HG02973 (cell line): ENCODE measurements at regions not wholly inside any gene's neighbourhood (a gene's known extent, or its start where the extent isn't known, plus 50 kb on each side); places are given as distances from the start of the nearest gene placed in this dataset.
"Not testable (repeated sequence)": the region's sequence is repeated elsewhere in the genome, so short reads cannot be mapped to it uniquely, and the experiment has no call there.

Source experiments
- ATAC-seq: cut with Tn5 transposase; IDR thresholded peaks from one replicate; pipeline ENCODE4 v1.9.1; 2021; ENCODE audit warnings: moderate library complexity; ENCODE audit not compliant: unreplicated experiment

DNA sequence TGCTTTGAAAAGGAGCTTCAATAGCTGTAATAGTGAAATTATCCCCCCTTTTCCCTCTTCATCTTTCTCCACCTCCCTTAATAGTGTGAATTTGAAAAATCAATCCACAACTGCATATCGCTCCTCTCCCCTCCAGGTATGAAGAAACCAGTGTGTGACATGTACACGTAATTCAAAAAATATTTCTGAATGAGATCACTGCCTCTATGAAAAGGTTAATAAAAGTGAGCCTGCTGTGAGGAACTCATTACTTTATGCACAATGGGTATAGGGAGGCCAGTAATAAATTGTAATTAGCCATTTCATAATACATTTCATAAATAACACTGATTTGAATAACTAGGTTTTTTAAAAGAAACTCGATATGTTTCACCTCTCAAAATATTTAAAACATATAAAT is 209.0 kb upstream of the KYNU start:
- ATAC-seq = no peak

DNA sequence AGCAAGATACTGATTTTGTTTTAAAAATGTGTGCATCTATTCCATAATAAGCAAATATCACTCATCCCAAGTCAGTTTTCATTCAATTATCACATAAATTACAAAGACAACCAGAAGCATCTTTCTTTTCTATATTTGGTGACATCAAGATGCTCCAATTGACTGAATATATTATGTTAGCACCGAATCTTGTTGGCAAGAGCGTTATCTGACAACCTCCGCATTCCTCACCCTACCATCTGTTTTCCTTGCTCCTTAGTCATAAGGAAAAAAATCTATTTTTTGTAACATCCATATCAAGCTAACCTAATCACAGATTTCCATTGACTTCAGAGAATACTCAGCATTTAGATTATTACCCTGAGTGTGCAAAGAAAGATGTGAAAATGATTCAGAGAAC is 212.2 kb upstream of the KYNU start:
- no peak for ATAC-seq

DNA sequence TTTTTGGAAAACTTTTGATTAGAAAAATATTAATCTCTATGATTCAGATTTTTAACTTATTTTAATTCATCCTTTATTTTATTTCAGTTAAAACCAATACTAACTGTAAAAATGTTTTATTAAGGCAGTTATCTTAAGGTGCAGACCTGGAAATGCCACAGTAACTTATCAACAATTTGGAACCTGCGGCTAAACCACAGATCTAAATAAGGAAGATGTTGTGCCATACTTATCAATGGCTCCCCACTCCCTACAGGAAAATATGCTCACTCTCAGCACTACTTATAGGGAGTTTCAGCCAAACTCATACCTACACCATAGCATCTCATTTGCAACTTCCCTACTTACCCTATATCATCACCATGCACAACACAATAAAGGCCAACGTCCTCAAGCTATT is 226.9 kb upstream of the KYNU start:
- no peak for ATAC-seq

DNA sequence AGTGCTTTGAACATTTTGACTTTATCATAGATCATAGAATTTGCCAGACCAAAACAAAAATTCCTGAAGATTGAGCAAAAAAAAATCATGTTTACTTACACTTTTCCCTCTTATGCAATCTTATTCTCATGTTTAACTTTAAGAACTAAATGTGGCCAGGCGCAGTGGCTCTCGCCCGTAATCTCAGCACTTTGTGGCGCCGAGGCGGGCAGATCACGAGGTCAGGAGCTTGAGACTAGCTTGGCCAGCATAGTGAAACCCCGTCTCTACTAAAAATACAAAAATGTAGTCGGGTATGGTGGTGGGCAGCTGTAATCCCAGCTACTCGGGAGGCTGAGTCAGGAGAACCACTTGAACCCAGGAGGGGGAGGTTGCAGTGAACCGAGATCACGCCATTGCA is 227.9 kb upstream of the KYNU start:
- no peak for ATAC-seq

DNA sequence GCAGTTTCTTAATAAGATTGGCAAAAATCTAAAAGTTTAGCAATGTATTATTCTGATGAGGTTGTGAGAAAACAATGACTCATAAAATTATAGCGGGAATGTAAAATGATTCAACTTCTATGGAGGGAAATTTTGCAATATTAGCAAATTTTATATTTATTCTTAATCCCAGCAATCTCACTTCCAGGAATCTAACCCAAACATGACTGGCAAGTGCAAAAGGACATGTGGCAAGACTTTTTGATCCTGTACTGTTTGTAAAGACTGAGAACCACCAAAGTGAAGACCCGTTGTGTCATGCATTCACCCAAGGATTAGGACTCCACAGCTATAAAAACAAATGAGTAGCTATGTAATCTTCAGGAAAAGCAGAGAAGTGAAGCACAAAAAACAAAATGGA is 234.8 kb upstream of the KYNU start:
- no peak for ATAC-seq

DNA sequence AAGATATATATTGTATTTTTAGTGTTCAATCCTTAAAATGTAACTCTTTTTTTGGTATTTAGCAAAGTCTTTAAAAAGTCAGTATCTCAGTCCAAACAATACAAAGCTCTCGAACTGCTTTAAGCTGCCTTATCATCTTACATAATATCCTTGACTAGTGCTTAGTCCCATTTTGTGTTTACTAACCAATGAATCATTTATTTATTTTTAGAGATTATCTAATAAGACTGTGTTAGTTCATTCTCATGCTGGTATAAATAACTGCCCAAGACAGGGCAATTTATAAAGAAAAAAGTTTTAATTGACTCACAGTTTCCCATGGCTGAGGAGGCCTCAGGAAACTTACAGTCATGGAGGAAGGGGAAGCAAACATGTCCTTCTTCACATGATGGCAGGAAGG is 248.3 kb upstream of the KYNU start:
- ATAC-seq = no peak

DNA sequence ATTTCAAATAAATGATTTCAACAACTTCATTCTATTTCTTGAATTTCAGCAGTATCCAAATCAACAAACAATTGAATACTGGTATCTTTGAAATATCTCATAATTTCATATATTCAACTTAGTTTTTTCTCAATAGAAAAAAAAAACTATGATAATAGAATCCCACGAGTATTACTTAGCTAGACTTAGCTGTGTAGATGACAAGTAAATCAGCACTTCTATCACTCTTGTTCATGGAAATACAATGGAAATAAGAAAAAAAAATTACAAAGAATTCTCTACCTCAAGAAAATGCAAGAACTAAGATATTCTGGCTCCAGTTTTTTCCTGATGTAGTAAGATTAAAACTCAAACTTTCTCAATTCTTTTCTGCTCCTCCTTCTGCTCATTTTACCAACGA is 256.2 kb upstream of the KYNU start:
- no peak for ATAC-seq

DNA sequence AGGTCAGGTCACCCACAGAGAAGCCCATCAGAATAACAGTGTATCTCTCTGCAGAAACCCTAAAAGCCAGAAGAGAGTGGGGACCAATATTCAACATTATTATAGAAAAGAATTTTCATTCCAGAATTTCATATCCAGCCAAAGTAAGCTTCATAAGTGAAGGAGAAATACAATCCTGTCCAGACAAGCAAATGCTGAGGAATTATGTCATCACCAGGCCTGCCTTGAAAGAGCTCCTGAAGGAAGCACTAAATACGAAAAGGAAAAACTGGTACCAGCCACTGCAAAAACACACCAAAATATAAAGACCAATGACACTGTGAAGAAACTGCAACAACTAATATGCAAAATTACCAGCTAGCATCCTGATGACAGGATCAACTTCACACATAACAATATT is 260.0 kb upstream of the KYNU start:
- no peak for ATAC-seq

DNA sequence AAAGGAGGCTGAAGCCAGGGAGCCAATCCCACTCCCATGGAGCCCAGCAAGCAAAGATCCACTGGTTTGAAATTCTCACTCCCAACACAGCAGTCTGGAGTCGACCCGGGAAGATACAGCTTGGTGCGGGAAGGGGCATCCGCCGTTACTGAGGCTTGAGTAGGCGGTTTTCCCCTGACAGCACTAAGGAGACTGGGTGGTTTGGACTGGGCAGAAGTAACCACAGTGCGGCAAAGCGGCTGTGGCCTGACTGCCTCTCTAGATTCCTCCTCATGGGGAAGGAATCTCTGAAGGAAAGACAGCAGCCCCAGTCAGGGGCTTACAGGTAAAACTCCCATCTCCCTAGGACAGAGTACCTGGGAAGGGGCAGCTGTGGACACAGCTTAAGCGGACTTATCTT is 261.6 kb upstream of the KYNU start:
- no peak for ATAC-seq

DNA sequence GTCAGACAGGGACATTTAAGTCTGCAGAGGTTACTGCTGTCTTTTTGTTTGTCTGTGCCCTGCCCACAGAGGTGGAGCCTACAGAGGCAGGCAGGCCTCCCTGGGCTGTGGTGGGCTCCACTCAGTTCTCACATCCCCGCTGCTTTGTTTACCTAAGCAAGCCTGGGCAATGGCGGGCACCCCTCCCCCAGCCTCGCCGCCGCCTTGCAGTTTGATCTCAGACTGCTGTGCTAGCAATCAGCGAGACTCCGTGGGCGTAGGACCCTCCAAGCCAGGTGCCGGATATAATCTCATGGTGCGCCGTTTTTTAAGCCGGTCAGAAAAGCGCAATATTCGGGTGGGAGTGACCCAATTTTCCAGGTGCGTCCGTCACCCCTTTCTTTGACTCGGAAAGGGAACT is 264.3 kb upstream of the KYNU start:
- ATAC-seq = not testable (repeated sequence)

DNA sequence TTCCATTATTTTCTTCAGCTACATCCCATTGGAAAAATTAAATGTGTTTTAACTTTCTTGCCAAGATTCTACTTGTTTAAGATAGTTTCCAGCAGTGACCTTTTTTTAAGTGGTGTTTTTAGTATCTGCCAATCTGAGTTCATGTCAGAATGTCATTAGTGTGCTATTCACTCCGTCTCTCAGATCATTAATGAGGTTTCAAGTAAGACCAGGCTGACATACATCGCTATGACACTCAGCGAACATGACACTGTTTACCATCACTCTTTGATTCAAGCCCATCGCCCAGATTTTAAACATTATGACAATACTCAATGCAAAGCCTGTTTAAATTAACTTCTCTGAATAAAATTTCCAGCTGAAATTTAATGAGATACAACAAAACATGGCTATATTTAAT is 272.0 kb upstream of the KYNU start:
- ATAC-seq = no peak

DNA sequence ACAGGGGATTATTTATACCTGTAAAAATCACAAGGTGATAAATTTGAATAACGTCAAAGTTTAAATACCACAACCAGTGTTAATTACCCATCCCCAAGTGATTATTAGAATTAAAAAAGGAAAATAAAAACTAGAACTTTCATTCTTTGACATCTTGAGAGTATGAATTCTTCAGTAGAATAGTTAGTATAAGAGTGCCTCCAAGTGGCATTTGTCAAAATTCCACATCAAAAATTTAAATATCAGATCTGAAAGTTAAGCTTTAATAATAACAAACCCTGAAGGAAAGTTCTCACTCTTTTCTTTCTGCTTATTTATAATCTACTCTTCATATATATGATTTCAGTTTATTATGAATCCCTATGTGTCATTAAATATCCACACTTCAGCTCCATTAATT is 273.7 kb upstream of the KYNU start:
- no peak for ATAC-seq

DNA sequence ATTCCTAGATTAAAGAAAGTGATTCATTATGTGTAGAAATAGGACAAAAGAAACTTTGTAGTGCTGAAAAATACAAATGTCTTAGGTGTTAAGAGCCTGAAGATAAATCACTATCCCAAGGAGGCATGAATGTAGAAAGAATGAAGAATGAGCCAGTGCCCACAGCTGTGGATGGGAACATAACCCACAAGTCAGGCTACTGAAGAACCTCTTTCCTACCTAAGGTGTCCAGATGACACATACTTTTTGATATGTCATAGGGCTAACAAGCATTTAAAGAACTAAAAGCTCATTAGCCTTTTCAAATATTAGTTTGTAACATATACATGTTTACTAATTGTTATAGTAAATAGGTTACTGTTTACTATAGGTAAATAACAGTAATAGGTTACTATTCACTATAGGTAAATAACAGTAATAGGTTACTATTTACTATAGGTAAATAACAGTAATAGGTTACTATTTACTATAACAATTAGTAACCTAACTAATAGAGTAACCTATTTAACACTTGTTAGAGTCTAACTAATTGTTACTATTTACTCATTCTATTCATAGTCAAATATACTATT is 275.0 kb upstream of the KYNU start:
- ATAC-seq = no peak

DNA sequence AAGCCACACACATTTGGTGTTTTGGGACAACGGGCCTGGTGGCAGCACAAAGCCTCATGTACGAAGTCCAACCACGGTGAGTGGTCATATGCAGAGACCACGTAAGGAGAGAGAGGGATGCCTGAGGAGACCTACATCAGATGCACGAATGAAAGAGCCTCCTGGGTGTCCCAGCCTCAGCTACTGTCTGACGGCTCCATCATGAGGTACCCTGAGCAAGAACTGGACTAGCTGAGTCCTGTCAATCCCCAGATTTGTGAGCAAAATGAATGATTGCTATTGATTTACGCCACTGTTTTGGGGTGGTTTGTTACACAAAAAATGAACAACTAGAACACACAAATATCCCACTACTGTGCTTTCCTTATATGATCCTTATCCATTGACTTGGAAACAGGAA is 275.7 kb upstream of the KYNU start:
- no peak for ATAC-seq

DNA sequence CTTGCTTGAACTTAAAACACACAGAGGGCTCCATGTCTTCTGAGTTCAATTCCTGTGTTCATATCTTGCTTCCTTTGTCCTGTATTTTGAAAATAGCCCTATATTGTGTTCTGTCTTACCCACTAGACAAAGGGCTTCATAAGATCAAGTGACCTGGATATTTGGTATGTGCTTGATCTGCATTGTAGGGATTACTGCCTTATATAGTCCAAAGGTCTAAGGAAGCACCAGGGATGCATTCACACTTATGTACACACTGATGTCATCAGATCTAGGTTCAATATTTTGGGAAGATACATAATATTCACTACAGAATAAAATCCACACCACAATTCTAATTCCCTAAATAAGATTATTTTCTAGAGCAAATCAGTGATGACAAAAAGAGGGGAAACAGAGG is 278.0 kb upstream of the KYNU start:
- ATAC-seq = no peak

DNA sequence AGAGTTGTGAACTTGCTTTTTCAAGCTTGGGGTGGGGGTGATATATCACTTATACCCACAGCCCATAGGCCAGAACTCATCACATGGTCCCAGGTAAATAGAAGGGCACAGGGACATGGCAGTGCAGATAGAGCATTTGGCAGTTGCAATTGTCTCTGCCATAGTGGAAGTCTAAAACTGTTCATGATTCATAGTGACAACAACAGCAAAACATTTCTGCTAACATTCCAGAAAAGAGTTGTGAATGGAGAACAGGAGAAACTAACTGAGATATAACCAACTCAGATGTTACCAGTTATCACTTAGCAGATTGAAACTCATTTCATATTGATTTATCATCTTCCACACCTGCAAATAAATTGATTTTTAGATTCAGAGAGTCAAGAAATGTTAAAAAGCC is 278.6 kb upstream of the KYNU start:
- no peak for ATAC-seq

DNA sequence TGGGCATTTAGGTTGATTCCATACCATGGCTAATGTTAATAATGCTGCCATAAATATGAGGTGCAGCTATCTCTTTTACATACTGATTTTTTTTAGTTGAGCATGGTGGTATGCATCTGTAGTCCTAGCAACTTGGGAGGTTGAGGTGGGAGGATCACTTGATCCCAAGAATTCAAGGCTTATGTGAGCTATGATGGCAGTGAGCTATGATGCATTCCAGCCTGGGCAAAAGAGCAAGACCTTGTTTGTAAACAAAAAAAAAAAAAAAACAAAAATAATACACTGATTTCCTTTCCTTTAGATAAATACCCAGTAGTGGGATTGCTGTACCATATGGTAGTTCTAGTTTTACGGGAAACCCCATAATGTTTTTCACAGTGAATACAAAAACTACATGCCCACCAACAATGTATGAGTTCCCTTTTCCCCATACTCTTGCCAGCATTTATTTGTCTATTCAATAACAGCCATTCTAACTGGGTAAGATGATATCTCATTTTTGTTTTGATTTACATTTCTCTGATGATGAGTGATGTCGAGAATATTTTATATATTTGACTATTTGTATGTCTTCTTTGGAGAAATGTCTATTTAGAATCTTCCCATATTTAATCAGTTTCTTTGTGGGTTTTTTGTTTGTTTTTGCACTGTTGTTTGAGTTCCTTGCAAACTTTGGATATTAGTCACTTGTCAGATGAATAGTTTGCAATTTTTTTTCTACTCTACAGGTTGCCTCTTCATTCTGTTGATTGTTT is 281.0 kb upstream of the KYNU start:
- no peak for ATAC-seq

DNA sequence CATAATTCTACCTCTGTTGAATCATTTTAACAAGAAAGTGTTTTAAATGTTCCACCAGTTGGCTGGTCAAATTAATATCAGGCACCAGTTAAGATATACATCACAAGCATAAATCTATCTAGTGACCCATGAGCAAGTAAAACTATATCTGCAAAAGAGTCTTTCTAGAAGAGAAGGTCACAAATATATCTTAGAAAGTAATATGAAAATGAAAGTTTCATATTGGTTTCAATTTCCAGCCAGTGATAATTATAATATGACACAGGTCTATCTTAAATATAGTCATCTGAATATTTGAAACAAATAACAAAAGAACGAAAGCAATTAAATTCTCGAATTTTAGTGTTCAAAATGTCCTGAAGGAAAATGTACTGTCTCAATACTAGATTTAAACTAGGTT is 282.5 kb upstream of the KYNU start:
- ATAC-seq = no peak

DNA sequence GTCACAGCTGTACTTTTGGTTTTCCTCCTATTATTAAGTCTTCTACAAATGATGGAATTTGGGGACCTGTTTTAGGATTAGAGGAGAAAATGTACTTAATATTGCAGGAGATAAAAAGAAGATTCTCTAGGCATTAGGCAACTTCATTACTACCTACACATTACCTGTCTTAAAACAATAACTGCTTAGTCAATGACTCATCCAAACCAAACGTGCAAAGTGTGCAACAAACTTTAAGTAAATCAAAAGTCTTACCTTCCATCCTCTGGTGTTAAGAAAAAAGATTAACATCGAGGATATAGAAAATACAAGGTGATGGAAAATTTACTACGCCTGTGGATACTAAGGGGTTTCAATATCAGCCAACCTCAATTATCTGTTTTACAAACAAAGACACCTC is 285.3 kb upstream of the KYNU start:
- ATAC-seq = no peak

DNA sequence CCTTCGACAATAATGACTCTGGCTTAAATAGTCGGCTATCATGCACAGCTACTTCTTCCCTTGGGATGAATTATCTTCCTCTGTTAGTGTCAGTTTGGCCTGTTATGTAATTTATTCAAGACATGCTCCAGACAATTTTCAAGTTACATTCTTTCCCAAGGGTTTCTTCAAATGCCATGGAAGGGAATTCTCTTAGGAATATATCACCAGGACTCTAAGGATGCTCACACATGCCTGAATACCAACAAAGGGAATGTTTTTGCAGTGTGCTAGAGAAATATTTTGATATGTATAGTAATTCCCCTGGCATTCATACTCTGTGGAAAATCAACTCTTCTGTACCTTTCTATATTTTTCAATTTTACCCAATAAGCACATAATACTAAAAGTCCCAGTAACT is 286.0 kb upstream of the KYNU start:
- no peak for ATAC-seq

DNA sequence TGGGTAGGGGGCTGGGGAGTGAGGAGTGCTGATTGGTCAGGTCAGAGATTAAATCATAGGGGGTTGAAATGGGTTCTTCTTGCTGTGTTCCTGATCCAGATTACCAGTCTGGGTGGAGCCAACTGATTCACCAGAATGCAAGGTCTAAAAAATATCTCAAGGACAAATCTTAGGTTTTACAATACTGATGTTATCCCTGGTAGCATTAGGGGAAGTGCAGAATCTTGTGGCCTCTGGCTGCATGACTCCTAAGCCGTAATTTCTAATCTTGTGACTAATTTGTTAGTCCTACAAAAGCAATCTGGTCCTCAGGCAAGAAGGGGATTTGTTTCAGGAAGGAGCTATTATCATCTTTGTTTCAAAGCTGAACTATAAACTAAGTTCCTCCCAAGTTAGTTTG is 289.2 kb upstream of the KYNU start:
- ATAC-seq = no peak

DNA sequence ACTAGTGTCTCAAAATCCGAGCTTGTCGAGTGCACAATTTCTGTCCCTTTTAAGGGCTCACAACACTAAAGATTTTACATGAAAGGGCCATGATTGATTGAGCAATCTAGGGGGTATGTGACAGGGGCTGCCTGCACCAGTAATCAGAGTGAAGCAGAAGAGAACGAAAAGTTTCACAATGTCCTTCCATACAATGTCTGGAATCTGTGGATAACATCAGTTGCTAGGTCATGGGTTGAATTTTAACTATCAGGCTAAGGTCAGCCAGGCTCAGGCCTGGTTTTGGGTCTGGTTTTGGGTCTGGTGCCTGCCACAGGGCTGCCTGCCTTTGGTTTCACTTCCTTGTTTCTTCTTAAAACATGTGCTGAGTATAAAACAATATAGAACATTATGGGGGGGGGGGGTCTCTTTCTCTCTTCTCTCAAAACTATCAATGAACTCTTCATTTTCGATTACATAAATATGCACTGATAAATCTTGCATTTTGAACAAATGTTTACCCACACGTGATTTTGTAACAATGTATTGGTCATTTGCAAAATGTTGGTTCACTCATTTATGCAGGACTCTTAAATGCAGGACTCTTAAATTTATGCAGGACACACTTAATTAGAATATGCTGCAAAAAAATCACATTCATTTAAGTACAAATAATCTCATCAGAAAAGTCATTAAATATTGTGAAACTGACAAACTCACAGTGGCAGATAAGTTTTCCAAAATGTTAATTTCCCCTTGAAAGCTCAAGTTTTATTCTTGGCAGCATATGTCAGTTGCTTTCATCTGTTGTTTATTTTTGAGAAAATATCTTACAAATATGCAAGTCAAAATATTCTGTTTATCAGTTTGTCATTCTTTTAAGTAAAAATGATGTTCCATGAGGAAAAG is 290.5 kb upstream of the KYNU start:
- ATAC-seq = no peak
